ENCODE measurements at regions not wholly inside any gene's neighbourhood (a gene's known extent, or its start where the extent isn't known, plus 50 kb on each side); places are given as distances from the start of the nearest gene placed in this dataset.

DNA sequence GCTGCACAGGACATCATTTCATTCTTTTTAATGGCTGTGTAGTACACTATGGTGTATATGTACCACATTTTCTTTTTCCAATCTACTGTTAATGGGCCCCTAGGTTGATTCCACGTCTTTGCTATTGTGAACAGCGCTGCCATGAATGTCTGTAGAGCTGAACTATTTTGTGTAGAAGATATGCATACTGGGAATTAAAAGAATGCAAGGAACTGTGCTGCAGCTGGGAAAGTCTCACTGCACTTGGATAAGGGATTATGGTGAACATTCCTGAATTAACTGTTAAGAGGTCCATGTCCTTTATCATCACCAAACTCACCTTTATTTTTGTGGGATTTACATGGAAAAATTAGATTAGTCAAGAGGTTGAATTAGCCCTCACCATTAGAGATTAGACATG, 224.7 kb downstream of the SNX19 start:
- Histone ChIP-seq H3K14ac (ENCODE audit: insufficient read depth, low read length) (no peak overlapping the region), H3K27me3 (ENCODE audit: insufficient read depth, low read length) (no peaks in the 10 kb centered on the region), H3K79me2 (ENCODE audit: insufficient read depth, low read length) (no peaks in the 10 kb centered on the region), H3K4ac (ENCODE audit: low read depth, low read length) (no peak overlapping the region), H3T11ph (ENCODE audit: low read length) (no peak overlapping the region), H3K18ac (ENCODE audit: insufficient read length, low read depth, low read length) (no peak overlapping the region), H3K4me1 (ENCODE audit: insufficient read depth, low read length) (no peaks in the 10 kb centered on the region), H4K20me1 (ENCODE audit: control insufficient read depth, insufficient read depth, insufficient read length) (no peaks in the 10 kb centered on the region), H3K9ac (ENCODE audit: extremely low read depth, insufficient read length, low read length) (no peak overlapping the region), H4K91ac (ENCODE audit: insufficient read length, low read depth, low read length) (no peak overlapping the region), H2AFZ (ENCODE audit: low read length) (no peak overlapping the region), H3K9me3 (ENCODE audit: control insufficient read depth, low read depth, low read length) (no peaks in the 10 kb centered on the region), H3K4me2 (ENCODE audit: insufficient read depth, insufficient read length, low read length) (no peak overlapping the region), H2AK5ac (ENCODE audit: insufficient read length, low read length) (no peak overlapping the region), H2BK5ac (ENCODE audit: insufficient read length, low read length) (no peak overlapping the region), H2BK120ac (ENCODE audit: low read depth, low read length, poor library complexity, severe bottlenecking) (no peak overlapping the region), H3K23ac (ENCODE audit: insufficient read length, low read depth, low read length) (no peak overlapping the region), H3K56ac (ENCODE audit: insufficient read length, low read depth, low read length) (no peak overlapping the region), H4K8ac (replicated peaks; ENCODE audit: insufficient read length, low read depth, low read length) (no peak overlapping the region), H3K23me2 (ENCODE audit: insufficient read length, low read depth, low read length, poor library complexity, severe bottlenecking) (no peaks in the 10 kb centered on the region), H4K5ac (ENCODE audit: insufficient read length, low read depth, low read length) (no peak overlapping the region), H2BK12ac (ENCODE audit: insufficient read length, low read depth, low read length) (no peak overlapping the region), H2BK15ac (ENCODE audit: low read depth, low read length) (no peak overlapping the region), H2BK20ac (ENCODE audit: low read depth, low read length, poor library complexity, severe bottlenecking) (no peak overlapping the region), H3K79me1 (ENCODE audit: insufficient read depth, low read depth, low read length, poor library complexity, severe bottlenecking) (no peaks in the 10 kb centered on the region), H3K27ac (ENCODE audit: insufficient read length, low read depth, low read length) (no peak overlapping the region)
- Mint-ChIP-seq H3K27ac (no peak overlapping the region), H3K27me3 (ENCODE audit: low read depth) (peaks cover 1% of the 10 kb centered on the region; the same call in 1 of the 2 replicates), H3K4me3 (no peak overlapping the region), H3K36me3 (ENCODE audit: insufficient read depth in 1 of 3, low read depth in 3 of 3) (no peaks in the 10 kb centered on the region; a peak in 1 of 7 replicates), H3K4me1 (no peaks in the 10 kb centered on the region), H3K9me3 (no peaks in the 10 kb centered on the region; a peak in 1 of 5 replicates)
- TF ChIP-seq, protein P1, sequence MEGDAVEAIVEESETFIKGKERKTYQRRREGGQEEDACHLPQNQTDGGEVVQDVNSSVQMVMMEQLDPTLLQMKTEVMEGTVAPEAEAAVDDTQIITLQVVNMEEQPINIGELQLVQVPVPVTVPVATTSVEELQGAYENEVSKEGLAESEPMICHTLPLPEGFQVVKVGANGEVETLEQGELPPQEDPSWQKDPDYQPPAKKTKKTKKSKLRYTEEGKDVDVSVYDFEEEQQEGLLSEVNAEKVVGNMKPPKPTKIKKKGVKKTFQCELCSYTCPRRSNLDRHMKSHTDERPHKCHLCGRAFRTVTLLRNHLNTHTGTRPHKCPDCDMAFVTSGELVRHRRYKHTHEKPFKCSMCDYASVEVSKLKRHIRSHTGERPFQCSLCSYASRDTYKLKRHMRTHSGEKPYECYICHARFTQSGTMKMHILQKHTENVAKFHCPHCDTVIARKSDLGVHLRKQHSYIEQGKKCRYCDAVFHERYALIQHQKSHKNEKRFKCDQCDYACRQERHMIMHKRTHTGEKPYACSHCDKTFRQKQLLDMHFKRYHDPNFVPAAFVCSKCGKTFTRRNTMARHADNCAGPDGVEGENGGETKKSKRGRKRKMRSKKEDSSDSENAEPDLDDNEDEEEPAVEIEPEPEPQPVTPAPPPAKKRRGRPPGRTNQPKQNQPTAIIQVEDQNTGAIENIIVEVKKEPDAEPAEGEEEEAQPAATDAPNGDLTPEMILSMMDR (conservative IDR thresholded peaks at IDR 0.05) = no peak
- no peak for DNase-seq
- WGBS (ENCODE audit: extremely low coverage, insufficient read length, low lambda C conversion rate) = no CpG with 5 or more reads among the region's 2 CpGs

All from H9 (cell line).